GM21576 (cell line): ENCODE measurements at regions not wholly inside any gene's neighbourhood (a gene's known extent, or its start where the extent isn't known, plus 50 kb on each side); places are given as distances from the start of the nearest gene placed in this dataset.

ENCODE experiments used
- ATAC-seq: cut with Tn5 transposase; IDR thresholded peaks from one replicate; pipeline ENCODE4 v1.9.1; 2021; ENCODE audit warnings: mild to moderate bottlenecking, moderate library complexity; ENCODE audit not compliant: unreplicated experiment

DNA sequence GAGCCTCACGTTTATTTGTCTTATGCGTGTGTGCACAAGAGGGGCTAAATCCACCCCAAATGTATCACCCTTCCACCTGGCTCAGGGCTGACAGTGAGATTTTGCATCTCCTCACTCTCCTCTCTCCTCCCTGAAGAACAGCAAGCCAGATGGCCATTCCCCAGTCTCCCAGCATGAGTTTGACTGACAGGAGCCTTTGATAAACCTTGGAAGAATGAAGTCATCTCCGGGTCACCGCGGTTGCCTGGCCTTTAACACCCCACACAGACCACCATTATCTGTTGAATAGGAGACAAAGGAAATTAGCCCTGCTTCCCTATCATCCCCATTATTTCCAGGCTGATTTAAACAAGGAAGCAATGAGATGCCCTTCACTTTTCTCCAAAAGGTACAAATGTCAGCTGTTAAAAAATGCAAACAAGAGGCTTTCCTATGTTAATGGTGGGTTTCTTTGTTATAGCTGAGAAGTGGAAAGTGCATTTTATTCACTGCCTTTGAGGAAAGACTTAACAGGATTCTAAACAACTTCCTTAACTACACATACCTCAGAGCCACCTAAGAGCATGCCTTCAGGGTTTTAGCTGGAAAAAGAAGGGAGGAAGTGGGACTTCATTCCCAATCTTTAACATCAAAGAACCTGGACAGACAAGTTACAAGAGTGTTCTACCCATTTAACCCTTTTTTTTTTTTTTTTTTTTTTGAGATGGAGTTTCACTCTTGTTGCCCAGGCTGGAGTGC, 524.8 kb upstream of the ID4 start:
- ATAC-seq: no peak

DNA sequence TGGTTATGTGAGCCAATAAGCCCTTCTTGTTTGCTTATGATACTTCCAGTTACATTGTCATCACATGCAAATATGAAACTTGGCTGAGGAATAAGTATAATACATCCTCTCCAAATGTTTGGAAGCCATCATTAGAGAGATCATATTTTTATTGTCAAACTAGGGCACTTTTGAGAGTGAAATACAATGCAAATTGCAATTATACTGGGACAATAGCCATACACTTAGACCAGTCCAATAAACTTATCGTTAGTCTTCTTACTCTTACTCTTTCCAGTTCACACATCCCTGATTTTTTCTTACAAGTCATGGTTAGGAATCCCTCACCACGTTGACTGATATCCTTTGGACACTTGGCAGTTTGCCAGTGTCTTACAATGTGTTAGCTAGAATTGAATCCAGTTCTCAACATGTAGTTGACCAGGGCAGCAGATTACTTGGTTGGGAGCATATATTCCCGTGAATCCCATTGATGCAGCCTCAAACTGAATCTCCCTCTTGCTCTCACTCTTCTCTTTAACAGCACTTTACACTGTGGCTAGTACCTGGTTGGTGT, 519.7 kb upstream of the ID4 start:
- no peak for ATAC-seq

DNA sequence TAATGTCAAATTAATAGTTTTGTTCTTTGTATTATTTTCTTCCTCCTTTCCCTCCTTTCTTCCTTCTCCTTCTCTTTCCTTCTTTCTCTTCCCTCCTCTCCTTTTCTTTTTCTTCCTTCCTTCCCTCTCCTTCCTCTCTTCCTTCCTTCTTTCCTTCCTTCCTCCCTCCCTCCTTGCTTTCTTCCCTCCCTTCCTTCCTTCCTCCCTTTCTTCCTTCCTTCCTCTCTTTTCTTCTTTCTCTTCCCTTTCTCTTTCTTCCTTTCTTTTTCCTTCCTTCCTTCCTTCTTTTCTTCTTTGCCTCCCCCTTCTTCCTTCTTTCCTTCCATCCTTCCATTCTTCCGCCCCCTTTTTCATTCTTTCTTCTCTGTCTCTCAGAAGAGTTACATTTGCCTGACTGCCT, 518.2 kb upstream of the ID4 start:
- no peak for ATAC-seq

DNA sequence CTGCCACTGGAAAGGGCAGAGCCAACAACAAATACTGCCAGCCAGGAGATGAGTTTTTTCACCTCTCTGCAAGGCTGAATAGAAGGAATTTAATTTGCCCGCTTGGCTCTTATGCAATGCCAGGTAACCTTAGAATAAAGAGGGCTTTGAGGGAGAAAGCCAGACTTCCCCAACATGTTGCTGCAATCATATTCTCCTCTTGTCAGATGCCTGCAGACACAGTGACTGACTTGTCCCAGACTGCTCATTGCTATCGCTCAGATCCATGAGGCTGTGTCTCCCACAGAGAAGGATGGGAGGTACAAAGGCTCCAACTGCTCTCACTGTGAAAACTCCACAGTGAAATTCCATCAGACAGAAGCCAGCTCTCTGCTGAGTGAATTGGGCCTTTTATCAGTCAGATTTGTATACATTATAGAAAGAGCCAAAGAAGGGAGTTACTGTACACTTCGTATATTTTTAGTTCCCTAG, 517.0 kb upstream of the ID4 start:
- ATAC-seq: no peak

DNA sequence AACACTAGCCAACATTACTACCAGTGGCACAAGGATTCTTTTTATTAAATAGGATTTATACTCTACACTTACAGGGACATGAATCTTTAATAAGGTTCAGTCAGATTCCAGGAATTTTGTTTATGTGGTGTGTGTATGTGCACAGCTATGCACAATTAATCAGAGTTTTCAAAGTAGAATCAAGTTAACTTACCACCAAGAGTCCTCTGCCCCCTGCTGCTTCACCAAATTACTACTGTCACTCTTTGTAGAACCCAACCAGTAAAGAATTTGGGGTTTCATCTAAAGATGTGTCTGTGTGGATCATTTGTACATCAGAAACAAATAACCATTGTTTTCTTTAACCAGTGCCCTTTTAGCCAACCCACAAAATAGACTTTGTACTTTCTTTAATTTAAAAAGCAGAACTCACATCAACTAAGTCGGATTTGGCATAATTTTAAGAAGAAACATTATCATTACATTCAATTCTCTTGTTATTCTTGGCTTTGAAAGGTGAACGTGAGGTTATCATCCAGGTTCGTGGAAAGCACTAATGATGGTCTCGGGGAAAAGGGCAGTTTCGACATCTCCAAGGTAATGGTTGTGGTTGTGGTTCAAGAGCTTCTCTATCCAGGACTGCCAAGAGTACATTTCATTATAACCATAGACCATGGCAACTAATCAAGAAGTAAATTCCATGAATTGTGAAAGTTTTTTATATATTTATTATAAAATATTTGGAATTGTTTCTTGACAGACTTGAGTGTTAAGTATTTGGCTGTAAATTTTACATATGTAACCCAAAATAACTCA, 514.3 kb upstream of the ID4 start:
- ATAC-seq: no peak

DNA sequence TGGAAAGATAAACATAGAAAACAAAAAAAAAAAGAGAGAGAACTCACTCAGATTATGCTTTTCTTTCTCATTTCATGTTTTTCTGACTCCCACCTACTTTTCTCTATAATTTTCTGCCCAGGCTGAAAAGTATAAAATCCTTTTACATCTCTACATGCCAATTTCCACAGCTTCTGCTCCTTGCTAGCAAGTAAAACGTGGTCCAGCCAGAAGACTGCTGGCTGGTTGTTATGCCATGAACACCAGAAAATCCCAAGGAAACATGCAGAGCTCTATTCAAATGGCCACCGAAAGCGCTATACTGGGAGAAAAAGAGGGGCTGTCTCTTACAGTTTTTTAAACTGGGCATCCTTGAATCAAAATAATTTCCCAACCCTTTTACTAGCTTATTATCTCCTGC, 512.8 kb upstream of the ID4 start:
- no peak for ATAC-seq

DNA sequence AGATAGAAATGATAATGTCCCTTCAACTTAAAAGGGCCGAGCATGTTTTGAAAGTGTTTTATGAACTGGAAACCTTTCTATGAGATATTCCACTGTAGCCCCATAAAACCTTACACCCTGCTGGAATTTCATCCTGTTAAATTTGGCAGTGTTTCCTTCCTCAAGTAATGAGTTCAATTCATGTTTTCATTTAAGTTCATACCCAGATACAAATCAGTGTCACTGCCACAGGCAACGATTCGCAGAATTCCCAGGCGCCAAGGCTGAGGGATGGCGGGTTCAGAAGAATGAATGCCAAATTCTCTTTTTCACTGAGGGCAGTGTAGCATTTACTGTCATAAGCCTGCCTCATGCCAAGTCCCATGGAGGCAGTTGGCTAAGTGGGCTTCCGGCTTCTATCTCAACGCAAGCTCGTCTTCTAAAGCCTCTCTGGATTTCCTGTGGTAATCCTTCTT, 511.8 kb upstream of the ID4 start:
- no peak for ATAC-seq

DNA sequence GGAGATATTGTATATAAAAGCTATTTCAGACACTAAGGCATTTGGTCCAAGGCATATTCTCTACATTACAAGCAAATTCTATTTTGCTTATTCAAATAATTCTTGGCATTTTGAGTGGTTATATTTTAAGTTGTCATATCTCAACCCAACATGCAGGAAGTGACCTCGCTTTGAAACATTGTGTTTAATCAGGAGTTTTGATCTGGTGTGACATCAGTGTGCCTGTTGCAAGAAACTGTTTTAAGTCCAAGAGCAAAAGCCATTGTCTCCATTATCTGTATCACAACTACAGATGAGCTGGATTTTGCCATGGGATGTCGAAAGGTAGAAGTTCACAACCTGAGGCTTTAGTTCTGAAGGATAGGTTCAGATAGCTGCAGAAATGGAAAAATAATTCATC, 509.9 kb upstream of the ID4 start:
- no peak for ATAC-seq

DNA sequence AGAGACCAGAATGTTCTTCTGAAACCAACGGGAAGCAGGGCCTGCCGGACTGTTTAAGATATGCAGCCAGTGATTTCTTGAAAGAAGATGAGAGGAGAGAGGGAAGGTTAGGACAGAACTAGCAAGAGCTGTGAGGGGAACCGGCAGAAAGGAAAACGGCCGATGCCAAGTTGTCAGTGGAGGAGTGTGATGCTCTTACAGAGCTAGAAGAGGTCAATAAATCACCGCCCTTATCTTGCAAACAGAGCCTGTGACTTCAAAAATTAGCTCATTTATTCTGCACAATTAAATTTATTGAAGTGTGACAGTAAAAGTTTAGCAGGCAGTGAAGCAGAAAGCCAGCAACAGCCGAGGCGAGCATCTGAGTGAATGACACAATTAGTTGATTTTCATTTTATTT, 509.5 kb upstream of the ID4 start:
- no peak for ATAC-seq

DNA sequence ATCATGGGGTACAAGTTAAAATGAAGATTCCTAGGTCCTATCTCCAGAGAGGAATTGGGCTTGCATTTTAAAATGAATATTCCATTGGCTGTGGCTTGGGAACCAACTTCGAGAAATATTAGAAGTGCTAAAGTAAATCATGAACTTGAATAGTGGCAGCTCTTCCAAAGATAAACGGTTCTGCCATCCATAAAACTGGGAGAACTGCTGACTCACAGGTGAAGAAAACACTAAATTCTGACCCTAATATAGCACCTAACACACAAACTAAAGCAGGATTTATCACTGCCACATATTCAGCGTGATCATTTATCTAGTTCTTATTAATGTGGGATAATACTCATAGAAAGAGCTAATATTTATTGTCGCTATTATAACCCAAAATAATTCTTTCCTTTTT, 508.1 kb upstream of the ID4 start:
- ATAC-seq: no peak

DNA sequence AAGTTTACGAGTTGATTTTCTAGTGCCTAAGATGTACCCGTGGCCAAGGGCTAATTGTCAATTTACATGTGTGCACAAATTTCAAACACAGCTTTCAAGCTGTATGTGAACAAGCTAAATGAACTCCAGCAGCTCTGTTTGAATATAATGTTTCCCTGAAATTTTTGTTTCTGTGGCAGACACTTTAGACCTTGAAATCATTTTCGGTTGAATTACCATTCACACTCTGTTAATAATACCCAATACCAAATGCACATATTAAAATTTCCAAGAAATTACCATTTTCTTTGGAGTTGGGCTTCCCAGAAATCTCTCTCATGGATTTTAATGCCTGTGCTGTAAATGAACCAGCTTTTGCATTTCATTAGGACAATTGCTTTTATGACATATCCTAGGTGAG, 506.1 kb upstream of the ID4 start:
- no peak for ATAC-seq

DNA sequence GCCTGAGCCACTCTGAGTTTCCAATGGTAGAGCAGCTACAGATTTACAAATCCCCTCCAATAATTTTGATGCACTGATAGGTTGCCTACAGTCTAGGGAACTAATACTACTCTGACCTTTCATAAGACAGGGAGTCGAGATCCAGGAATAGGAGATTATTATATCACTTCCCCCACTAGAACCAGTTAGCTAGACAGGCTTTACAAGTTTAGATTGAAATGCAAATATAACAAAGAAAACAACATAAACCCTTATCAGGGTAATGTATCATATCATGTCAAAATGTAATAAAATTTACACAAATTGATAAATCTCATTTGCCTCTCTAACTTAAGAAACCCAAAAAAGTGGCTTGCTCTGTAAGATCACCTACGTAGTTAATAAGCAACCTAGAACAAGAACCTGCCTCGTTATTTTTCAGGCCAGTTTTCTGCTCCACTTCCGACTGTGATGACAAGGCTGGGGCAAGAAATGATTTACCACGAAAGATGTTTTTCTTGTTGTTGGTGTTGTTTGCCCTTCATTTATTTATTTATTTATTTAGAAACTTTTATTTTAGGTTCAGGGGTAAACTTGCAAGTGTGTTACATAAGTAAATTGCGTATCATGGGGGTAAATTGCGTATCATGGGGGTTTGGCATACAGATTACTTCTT, 504.2 kb upstream of the ID4 start:
- ATAC-seq: no peak

DNA sequence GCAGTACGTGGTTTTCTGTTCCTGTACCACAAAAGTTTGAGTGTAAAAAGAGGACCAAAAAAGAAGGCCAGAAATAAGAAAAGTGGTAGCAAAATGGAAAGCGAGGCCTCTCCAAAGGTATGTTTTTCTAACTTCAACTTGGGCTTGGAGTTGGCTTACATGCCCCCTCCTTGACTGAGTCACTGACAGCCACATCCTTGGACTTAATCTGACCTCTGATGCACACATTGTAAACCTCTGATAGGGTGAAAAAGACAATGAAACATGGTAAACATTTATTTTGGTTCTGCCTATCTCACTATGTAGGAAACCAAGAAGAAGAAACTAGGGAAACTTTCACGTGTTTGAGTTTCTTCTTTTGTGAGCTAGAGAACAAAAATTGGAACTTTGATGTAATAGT, 503.2 kb upstream of the ID4 start:
- no peak for ATAC-seq

DNA sequence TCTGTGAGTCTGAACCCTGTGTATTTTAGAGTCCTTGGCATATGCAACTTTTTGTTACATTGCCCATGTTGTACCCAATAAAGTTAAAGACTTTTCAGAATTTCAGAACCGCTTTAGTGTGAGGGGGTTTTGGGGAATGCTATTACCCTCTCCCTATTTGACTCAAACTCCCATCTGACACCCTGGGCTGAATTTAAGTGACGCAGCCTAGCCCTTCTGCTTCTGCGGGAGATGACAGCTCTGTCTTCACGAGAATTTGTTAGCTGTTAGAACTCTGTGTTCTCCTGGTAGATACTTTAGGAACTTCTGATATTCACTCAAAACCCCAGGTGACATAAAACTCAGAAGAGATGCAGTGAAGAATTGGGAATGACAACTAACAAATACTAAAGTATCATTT, 500.6 kb upstream of the ID4 start:
- ATAC-seq: no peak

DNA sequence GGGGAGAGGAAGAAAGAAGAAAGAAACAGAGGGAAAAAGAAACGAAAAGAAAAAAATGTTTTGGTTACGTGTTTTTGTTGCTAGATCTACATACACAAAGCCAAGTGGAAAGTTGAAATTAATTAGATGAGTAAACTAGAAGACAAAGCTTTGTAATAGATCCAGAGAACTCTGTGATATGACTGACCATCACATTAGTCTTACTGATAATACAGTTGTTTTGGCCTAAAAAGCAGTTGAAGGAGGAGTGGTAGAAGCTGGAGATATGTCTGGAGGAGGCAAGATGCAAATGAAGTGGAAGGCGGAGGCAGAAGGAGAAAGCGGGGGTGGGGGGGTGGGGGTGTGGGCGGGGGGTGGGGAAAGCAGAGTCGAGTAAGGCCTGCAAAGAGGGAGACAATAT, 500.1 kb upstream of the ID4 start:
- ATAC-seq: no peak

DNA sequence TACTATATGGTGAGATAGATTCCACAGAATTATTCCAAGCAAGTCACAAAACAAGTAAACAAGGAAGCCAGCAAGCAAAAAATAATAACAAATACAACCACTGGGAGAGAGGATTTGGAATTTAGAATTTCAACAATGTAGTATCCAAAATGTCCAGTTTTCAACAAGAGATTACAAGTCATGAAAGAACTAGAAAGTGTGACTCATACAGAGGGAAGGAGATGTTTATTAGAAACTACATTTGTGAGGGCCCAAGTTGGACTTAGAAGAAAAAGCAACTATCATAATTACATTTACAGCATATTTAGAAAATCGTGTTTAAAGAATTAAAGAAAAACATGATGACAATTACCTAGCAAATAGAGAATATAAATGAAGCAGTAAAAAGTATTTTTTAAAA, 494.6 kb upstream of the ID4 start:
- no peak for ATAC-seq

DNA sequence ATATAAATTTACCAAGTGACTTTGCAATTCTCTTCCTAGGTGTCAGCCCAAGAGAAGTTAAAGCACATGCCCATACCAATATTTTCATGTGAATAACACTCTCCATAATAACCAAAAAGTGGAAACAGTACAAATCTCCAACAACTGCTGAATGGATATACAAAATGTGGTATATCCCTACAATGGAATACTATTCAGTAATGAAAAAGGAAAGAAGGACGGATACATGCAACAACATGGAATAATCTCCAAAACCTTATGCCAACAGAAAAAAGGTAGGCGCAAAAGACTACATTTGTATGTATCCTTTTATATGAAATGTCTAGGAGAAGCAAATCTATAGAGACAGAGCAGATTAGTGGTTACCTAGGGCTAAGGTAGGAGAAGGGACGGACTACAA, 487.7 kb upstream of the ID4 start:
- ATAC-seq: no peak

DNA sequence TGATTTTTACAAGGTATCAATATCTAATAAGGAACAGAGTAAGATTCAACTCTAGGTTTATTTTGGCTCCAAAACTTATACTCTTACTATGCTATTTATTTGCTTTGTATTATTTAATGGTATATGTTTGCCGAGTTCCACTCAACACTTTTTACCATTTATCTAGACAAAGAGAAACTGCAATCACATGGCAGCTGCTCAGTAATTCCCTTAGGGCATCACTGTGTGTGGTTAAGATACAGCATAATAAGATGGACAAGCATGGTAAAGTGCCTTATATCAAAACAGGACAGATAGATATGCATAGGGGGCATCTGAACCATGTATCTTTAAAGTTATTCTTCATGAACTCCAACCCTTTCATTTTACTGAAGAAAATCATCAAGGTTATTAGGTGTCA, 483.0 kb upstream of the ID4 start:
- ATAC-seq: no peak

DNA sequence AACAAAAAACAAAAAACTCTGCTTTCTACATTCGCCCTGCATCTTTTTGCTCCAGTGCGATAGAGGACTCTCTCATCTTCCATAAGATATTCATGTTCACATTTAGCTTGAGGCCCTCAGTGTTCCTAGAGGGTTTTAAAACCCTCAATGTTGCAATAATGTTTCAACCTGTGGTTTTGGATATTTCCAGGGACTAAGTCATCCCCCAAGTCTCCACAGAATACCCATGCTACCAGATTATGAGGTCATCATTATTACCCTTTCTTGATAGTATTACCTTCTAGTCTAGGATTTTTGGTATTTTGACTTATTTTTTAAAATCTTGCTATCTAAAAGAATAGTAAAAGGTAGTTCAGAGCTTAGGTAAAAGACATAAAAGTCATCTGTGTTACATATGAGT, 480.5 kb upstream of the ID4 start:
- no peak for ATAC-seq

DNA sequence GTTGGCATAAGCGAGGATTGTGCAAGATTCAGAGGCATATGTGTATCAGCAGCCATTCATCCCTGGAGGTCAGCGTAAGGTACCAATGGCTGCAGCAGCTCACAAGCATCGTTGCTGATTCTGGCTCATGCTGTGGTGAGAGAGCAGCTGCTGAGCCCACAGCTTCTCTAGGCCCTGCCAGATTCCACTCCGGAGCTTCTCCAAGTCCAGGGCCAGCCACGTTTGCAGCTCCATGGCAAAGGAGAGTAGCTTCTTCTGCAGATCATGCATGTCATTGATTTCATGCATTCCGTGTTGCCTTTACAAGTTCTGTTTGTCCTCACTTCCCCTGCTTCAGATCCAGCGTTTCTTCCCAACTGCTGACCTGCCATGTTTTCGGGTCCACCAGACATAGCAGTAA, 474.8 kb upstream of the ID4 start:
- ATAC-seq: no peak

DNA sequence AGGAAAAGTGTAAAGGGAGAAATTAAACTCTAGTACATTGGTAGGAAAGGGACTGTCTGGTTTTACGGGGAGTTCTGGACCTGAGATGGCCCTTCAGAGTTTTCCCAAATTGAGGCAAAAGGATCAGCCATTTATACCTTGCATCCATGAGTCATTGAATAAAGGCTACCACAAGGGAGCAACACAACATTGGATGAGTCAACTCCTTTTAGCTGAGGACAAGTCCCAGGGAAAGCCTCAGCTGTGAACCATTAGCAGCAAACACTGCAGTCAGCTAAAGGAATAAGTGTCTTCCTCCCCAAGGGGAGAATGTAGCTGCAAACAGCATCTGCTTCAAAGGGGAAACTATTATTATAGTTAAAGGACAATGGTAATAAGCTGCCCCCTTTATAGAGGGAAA, 468.7 kb upstream of the ID4 start:
- no peak for ATAC-seq

DNA sequence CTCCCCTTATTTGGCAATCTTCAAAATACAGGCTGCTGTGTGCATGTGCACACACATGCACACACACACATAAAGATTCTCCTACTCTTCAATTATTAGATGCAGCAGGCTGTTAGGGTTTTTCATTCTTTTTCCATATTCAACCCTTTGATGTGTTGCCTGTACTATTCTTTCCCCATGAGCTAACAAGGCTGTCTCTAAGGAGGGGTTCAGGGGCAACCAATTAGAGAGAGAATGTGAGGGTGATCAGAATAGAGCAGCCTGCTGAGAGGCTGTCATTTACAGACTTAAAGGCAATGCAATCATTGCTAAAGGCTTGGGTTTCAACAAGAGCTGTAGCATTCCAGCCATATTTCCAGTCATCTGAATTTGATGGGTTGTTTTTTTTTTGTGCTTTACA, 467.4 kb upstream of the ID4 start:
- no peak for ATAC-seq
